ENCODE measurements at regions not wholly inside any gene's neighbourhood (a gene's known extent, or its start where the extent isn't known, plus 50 kb on each side); places are given as distances from the start of the nearest gene placed in this dataset.

- TF ChIP-seq ZBTB11 (CRISPR knock-in tag; IDR thresholded peaks at IDR 0.05), result no peak
- no peak for TF ChIP-seq ZNF207 (IDR thresholded peaks at IDR 0.05; ENCODE audit: borderline replicate concordance)
- no peak for TF ChIP-seq ZBTB4 (CRISPR knock-in tag; IDR thresholded peaks at IDR 0.05)
- no peak for TF ChIP-seq ZNF217 (IDR thresholded peaks at IDR 0.05)
- TF ChIP-seq FOS (IDR thresholded peaks at IDR 0.05; ENCODE audit: borderline replicate concordance, extremely low read depth, insufficient read length), result no peak
- TF ChIP-seq ETV6 (conservative IDR thresholded peaks at IDR 0.05 in 1 of 2, IDR thresholded peaks at IDR 0.05 in 1 of 2; ENCODE audit: borderline replicate concordance in 1 of 2, low read depth in 1 of 2), result no peak
- no peak for TF ChIP-seq ATF7 (IDR thresholded peaks at IDR 0.05; ENCODE audit: low read depth)
- TF ChIP-seq ZBTB40 (IDR thresholded peaks at IDR 0.05; ENCODE audit: borderline replicate concordance), result no peak
- no peak for TF ChIP-seq IRF3 (IDR thresholded peaks at IDR 0.05)
Measured at GRCh38 chr1:5628416-5628815, 363.8 kb downstream of the NPHP4 start (continued).
